ENCODE measurements at regions not wholly inside any gene's neighbourhood (a gene's known extent, or its start where the extent isn't known, plus 50 kb on each side); places are given as distances from the start of the nearest gene placed in this dataset.

- Histone ChIP-seq H3K9me2 (replicated peaks; ENCODE audit: insufficient read depth) (no peaks in the 10 kb centered on the region), H3K27me3 (no peaks in the 10 kb centered on the region), H3K4me3 (no peak overlapping the region), H3K36me3 (replicated peaks; ENCODE audit: insufficient read depth, low read depth) (no peaks in the 10 kb centered on the region), H2AFZ (no peak overlapping the region), H3K9me3 (ENCODE audit: low read depth) (no peaks in the 10 kb centered on the region), H3K4me1 (ENCODE audit: insufficient read depth) (no peaks in the 10 kb centered on the region), H3K27ac (no peak overlapping the region), H3K4me2 (no peak overlapping the region), H3K79me2 (no peaks in the 10 kb centered on the region), H4K20me1 (ENCODE audit: insufficient read depth, poor library complexity, severe bottlenecking) (no peaks in the 10 kb centered on the region)
- no peak for DNase-seq (ENCODE audit: low spot score)
- 84% methylated on average over 5 of the region's 5 CpGs for WGBS (ENCODE audit: low lambda C conversion rate, missing lambda C conversion rate)
- TF ChIP-seq CTCF (IDR thresholded peaks at IDR 0.05; ENCODE audit: poor library complexity) (no peak), EZH2 (IDR thresholded peaks at IDR 0.05; ENCODE audit: borderline replicate concordance) (no peak), EZH2phosphoT487 (IDR thresholded peaks at IDR 0.05; ENCODE audit: low read depth, severe bottlenecking, unreplicated experiment) (no peak)
Observed at GRCh38 chr6:90449311-90449710, 137.6 kb downstream of the MAP3K7 start.

GRCh38 chr6:90448836-90449235 lies 138.0 kb downstream of the MAP3K7 start:
- DNase-seq (ENCODE audit: low spot score): no peak
- Histone ChIP-seq H3K4me3 (no peak overlapping the region), H3K9me2 (replicated peaks; ENCODE audit: insufficient read depth) (no peaks in the 10 kb centered on the region), H3K4me1 (ENCODE audit: insufficient read depth) (no peaks in the 10 kb centered on the region), H3K9me3 (ENCODE audit: low read depth) (no peaks in the 10 kb centered on the region), H3K27ac (no peak overlapping the region), H3K27me3 (no peaks in the 10 kb centered on the region), H4K20me1 (ENCODE audit: insufficient read depth, poor library complexity, severe bottlenecking) (no peaks in the 10 kb centered on the region), H3K79me2 (no peaks in the 10 kb centered on the region), H2AFZ (no peak overlapping the region), H3K36me3 (replicated peaks; ENCODE audit: insufficient read depth, low read depth) (no peaks in the 10 kb centered on the region), H3K4me2 (no peak overlapping the region)
- whole genome bisulfite sequencing (ENCODE audit: low lambda C conversion rate, missing lambda C conversion rate): 71% methylated on average over 5 of the region's 5 CpGs
- TF ChIP-seq CTCF (IDR thresholded peaks at IDR 0.05; ENCODE audit: poor library complexity): no peak
- TF ChIP-seq EZH2phosphoT487 (IDR thresholded peaks at IDR 0.05; ENCODE audit: low read depth, severe bottlenecking, unreplicated experiment): no peak
- no peak for TF ChIP-seq EZH2 (IDR thresholded peaks at IDR 0.05; ENCODE audit: borderline replicate concordance)

GRCh38 chr6:90446164-90446563 lies 140.7 kb downstream of the MAP3K7 start:
- Histone ChIP-seq H3K9me2 (replicated peaks; ENCODE audit: insufficient read depth) (no peaks in the 10 kb centered on the region), H3K4me3 (no peak overlapping the region), H3K9me3 (ENCODE audit: low read depth) (no peaks in the 10 kb centered on the region), H3K79me2 (no peaks in the 10 kb centered on the region), H3K27ac (no peak overlapping the region), H3K4me2 (no peak overlapping the region), H4K20me1 (ENCODE audit: insufficient read depth, poor library complexity, severe bottlenecking) (no peaks in the 10 kb centered on the region), H3K27me3 (no peaks in the 10 kb centered on the region), H3K4me1 (ENCODE audit: insufficient read depth) (no peaks in the 10 kb centered on the region), H2AFZ (no peak overlapping the region), H3K36me3 (replicated peaks; ENCODE audit: insufficient read depth, low read depth) (no peaks in the 10 kb centered on the region)
- no peak for DNase-seq (ENCODE audit: low spot score)
- TF ChIP-seq EZH2 (IDR thresholded peaks at IDR 0.05; ENCODE audit: borderline replicate concordance) (no peak), CTCF (IDR thresholded peaks at IDR 0.05; ENCODE audit: poor library complexity) (no peak), EZH2phosphoT487 (IDR thresholded peaks at IDR 0.05; ENCODE audit: low read depth, severe bottlenecking, unreplicated experiment) (no peak)
- 81% methylated on average over 2 of the region's 2 CpGs for WGBS (ENCODE audit: low lambda C conversion rate, missing lambda C conversion rate)

All from hepatocyte (in vitro differentiated cells).